ENCODE measurements at regions not wholly inside any gene's neighbourhood (a gene's known extent, or its start where the extent isn't known, plus 50 kb on each side); places are given as distances from the start of the nearest gene placed in this dataset.
A peak's percentile ranks its signal among the peaks of the same experiment; 100 is the strongest.

DNA sequence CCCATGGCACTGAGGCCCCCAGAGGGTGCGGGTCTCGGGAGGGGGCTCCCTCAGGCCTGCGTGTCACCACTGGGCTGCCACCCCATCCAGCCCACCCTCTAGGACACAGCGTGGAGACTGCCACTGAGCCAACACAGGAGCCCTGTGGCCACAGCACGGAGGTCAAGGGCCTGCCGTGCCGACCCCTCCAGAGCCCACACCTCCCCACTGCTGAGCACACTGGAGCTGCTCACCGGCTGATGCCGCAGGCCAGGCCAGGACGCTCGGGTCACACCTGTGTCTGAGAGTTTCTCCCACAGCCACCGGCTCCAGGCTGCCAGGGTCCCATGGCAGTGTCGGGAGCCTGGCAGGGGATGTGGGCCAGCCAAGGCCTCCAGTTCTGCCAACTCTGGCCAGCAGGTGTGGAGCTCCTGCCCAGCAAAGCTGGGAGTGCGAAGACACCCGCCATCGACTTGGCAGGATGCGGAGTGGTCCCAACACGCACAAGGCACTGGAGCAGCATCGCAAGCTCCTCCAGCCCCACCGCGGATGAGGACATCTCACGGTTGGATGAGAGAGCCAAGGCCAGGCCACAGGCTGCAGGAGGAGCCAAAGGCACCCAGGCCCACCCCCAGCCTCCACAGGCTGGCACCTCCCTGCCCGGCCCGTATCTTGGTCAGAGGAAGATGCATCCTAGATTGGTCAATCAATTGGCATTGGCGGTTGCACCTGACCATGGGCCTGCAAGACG lies 187.1 kb downstream of the BRD1 start:
- DNase-seq (ENCODE audit: low spot score) = no peak

DNA sequence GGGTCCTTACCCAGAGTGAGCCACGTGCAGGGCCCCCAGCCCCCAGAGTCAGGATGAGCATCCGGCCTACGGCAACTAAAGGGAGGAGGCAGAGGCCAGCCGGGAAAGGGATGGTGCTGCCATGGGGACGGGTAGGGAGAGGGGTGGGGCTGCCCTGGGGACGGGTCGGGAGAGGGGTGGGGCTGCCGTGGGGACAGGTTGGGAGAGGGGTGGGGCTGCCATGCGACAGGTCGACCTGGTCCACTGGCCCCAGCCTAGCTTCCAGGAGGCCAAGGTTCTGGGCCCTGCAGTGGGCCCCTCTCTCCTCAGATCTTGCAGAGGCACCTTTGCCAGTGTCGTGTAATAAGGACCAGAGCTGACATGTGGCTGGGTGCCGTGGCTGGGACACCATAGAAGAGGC lies 187.7 kb downstream of the BRD1 start:
- no peak for DNase-seq (ENCODE audit: low spot score)

DNA sequence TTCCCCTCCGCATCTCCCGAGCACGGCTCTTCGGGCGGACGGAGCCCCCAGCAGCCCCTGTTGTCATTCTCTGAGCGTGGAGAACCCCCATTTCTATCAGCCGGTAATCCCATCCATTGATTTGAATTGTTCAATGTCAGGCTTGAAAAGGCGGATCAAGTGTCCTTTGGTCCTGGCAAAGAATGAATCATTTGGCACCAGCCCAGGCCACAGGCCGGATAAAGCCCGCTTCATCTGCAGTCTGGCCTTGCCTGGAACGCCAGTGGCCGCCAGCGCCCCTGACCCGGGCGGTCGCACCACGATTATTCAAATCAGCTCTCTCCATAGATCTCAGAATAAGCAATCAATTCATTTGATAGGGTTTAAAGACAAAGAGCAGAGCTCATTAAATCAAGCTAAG lies 188.9 kb downstream of the BRD1 start:
- peak; percentile 55 for DNase-seq (ENCODE audit: low spot score)

DNA sequence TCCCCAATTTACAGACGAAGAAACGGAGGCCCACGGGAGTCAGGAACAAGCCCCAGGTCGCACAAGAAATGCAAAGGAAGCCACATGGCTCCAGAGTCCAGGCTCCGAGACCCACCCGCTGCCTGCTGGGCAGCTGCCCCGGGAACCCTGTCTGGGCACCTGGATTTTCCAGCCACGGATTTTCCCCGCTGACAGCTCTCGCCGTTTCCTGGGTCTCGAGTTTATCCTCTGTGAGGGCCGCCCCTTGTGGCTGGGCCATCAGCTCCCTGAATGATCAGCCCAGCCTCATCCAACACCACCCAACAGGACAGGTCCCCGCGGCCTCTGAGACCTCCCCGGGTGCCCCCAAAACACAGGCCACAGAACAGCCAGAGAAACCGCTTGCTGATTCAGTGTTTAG lies 189.7 kb downstream of the BRD1 start:
- DNase-seq (ENCODE audit: low spot score) = no peak

DNA sequence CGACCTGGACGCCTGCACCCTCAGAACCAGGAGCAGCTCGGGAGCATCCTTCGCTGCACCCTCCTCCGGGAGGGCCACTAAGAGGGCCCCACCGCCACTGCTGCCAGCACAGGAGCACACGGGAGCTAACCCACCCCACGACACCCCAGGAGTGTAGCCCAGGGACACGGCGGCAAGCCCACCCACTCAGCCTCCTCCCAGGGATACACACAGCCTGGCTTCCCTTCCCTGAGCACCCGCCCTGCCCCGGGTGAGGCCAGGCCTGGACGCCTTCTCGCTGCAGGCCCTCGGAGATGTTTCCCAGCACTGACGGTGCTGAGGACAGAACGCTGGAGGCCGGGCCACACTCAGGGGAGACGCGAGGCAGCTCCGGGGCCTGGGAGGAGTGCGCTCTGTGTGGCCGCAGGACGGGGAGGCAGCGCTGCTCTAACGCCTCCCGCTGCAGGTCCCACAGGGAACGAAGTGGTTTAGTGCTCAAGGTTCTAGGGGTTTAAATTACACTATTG lies 190.4 kb downstream of the BRD1 start:
- DNase-seq (ENCODE audit: low spot score) = no peak

DNA sequence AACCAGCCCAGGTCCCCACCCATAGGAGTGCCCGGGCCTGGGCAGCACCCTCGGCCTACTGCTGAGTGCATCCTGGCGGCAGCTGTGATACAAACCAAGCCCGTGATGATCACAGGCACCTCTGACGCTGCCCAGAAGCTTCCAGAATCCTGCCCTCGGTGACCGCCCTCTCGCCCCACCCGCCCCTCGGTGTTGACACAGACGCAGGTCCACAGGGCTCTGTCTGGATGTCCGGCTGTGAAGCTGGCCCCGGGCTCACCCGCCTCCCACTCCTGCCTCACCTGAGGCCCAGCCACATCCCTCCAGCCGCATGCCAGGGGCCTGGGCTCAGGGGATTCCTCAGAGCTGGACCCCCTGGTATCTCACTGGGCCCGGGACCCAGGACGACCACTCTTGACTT lies 191.0 kb downstream of the BRD1 start:
- no peak for DNase-seq (ENCODE audit: low spot score)

DNA sequence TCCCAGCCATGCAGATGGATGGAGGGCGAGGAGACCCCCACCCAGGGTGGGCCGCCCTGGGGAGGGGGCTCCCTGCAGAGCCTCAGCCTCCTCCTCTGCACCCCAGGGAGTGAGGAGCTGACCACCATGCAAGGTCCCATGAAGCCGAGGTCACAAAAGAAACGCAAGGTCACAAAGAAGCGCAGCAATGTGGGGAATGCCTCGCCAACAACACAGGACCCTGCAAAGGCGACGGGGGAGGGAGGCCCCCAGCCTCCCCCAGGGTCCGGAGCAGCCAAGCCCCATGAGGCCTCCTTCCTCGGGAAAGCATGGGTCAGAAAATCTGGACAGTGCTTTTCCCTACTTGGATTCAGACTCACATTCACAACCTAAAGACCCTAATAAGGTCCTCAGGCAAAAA lies 191.5 kb downstream of the BRD1 start:
- DNase-seq (ENCODE audit: low spot score) = no peak

DNA sequence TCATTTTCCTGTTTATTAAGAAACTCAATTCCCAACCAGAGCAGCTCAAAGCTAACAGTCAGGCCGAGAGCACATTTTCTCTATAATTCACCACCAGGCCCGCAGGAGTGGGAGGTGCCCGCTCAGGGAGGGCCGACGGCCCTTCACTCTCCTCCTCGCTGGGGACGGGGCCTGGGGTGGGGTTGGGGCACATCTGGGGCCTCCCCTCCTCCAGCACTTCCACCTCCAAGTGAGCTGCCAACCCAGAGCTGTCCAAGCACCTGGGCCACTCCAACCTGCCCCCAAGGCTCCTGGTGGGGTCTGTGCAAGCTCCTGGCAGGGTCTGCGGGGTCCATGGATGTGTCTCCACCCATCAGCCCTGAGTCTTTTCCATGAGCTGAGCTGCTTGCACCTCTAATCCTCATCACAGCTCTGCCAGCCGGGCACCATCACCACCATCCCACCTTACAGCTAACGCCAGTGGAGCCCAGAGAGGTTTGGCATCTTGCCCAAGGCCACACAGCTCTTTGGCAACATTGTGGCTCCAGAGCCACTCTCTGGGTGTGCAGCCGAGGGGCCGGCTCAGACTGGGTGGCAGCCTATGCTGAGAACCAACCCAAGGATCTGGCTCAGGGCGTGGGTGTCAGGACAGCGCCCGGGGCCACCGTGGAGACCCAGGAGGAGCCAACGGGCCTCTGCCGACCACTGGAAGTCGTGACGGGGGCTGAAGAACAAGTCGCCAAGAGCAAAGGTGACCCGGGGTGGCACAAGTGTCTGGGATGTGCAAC lies 193.5 kb downstream of the BRD1 start:
- no peak for DNase-seq (ENCODE audit: low spot score)

DNA sequence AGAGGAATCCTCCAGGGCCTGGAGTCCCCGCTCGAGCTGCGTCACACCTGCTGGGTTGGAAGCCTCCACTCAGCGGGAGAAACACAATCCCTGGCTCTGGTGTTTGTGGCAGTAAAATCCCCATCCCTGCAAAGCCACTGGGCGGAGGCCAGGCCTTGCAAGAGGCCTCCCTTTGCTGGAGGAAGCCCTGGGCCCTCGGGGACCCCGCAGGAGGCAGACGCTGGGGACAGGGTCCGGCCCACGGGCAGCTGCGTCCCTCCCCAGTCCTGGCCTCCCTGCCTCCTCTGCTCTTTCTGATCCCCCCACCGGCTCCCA lies 194.7 kb downstream of the BRD1 start:
- no peak for DNase-seq (ENCODE audit: low spot score)

DNA sequence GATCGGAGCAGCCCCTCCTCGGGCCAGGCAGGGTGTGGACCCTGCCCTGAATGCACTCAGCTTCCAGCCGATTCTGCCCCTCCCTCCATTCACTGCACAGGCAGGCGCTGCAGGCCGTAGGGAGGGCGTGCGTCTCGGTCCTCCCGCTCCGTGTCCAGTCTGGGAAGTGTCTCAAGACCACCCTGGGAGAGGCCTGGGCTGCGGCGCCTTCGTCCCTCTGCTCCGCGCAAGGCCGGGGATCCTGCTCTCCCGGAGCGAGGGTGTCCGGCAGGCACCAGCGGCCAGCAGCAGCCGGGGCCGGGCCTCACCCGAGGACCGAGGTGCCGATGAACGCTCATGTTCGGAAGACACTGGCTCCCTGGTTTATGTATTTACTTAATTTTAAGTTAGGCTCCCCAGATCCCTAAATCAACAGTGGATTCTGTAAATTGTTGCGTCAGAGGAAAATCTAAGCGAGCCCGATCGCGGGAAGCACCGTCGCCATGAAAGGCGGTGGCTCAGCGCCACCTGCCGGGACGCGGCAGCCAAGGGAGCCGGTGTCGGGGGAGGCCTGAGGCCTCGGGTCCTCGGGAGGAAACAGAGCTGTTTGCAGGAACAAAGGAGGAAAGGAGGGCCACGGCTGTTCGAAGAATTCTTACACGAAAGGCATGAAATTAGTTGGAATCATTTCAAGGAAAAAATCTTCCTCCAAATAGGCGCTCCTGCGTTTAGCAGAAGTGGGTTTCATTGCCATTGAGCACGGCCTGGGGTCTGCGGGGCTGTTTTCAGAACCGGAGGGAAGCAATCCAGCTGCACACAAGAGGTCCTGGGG lies 195.3 kb downstream of the BRD1 start:
- DNase-seq (ENCODE audit: low spot score) = peak; percentile 77

DNA sequence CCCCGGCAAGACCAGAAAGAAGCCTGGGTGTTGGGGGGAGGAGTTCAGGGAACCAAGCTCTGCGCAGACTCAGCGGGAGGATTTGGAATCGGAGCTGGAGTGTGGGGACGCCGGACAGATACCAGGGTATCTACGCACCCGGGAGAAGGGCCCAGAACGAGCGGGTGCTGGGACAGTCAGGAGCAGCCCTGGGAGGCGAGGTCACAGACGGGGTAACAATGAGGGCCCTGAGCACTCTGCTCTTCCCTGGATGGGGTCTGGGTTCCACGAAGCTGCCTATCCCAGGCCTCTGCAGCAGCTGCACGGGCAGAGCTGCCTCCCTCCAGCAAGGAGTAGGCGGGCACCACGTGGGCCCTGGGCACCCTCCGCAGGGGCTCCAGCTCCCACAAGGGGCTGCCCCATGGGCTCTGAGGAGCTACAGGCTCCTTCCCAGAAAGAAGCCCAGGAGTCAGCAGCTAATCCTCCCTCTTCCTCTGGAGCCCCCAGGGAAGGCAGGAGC lies 197.2 kb downstream of the BRD1 start:
- no peak for DNase-seq (ENCODE audit: low spot score)

DNA sequence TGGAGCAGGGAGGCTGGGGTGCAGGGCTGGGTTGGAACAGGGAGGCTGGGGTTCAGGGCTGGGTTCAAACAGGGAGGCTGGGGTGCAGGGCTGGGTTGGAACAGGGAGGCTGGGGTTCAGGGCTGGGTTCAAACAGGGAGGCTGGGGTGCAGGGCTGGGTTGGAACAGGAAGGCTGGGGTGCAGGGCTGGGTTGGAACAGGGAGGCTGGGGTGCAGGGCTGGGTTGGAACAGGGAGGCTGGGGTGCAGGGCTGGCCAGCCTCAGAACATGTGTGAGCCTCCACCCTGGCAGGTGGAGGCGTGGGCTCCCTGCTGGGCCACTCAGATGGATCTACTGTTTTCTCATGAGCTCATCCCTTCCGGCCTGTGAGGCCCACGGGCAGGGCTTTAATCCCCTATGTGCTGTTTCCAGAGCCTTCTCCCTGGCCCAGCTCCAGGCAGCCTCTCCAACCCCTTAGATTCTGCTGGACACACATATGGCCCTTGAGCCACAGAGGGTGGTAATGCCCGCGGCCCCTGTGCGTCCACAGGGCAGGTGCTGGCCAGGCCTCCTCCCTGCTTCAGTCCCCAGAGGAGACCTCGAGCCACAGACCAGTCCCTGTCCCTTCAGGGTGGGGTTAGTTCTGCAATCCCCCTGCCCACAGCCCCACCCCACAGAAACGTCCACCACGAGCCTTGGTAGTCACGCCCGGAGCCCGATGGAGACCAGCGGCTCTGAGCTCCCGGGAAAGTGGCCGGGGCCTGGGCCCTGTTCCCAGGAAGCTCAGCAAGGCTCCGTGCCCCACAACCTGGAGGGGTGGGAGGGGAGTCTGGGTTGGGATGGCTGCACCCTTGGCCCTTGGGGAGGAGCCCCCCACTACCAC lies 197.9 kb downstream of the BRD1 start:
- no peak for DNase-seq (ENCODE audit: low spot score)

DNA sequence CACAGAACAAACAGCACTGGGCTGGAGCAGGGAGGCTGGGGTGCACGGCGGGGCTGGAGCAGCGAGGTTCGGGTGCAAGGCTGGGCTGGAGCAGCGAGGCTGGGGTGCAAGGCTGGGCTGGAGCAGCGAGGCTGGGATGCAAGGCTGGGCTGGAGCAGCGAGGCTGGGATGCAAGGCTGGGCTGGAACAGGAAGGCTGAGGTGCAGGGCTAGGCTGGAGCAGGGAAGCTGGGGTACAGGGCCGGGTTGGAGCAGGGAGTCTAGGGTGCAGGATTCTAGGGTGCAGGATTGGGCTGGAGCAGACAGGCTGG lies 198.5 kb downstream of the BRD1 start:
- DNase-seq (ENCODE audit: low spot score) = no peak

DNA sequence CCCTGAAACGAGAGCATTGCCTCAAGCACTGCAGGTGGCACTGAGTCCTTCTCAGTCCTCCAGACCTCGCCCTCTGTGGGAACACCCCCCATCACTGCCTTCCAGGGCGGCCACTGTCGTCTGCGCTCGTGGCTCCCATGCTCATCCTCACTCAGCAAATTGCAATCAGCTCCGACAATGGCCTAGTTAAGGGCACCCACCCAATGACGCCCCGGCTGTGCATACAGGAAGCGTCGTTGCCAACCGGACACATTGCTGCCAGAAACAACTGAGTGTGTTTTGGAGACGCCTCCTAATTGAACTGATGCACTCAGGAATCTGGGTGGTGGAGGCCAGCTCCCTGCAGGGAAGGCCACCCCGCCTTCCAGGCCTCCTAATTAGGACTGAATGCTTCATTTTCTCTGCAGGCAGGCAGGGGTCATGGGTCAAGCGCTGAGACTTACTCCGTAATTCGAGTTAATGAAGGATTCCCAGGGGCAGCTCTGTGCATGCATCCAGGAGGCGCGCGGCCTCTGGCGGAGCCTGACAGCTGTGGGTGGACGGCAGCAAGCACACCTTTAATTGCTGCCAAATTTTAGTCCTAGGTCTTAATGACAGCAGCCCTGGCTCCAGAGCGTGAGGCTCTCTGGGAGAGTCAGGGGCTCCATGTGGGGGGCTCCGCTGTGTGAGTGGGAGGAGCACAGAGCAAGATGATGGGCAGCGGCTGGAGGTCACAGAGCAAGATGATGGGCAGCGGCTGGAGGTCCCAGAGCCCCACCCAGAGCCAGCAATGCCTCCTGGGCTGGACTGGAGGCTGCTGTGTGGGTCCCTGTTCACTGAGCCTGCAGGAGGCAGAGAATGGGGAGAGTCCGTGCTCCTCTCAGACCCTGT lies 199.0 kb downstream of the BRD1 start:
- DNase-seq (ENCODE audit: low spot score) = no peak

DNA sequence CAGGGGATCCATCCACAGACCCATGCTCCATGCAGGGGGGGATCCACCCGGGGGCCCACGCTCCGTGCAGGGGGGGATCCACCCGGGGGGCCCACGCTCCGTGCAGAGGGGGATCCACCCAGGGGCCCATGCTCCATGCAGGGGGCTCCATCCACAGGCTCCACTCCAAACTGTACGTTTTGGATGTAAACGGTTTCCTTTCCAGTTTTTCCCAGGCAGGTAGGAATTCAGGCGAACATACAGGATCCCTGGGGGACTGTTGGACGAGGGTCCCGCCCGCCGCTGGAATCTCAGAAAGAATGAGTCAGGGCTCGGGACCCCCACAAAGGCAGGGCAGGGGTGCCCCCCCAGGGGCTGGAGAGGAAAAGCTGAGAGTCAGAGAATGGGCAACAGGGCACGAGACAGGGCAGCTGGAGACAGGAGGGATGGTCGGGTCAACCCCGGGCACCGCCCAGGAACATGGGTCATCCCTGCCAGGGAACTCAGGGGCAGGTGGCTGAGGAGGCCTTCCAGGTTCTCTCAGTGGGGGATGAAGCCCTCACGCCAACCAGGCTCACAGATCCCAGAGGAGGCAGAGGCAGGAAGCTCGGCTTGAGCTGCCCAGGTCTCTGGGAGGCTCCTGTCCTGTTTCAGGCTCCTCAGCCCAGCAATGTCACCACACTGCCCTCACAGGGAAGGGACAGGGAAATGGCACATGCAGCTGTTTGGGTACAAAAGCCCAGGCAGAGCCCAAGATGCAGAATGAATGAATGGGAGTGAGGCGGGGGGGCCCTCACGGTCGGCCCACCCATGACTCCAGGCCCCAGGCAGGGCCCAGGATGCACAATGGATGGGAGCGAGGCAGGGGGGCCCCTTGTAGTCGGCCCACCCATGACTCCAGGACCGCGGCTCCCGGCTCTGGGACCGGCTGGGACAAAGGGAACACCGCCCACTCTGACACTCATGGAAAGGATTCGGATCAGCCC lies 200.2 kb downstream of the BRD1 start:
- no peak for DNase-seq (ENCODE audit: low spot score)

DNA sequence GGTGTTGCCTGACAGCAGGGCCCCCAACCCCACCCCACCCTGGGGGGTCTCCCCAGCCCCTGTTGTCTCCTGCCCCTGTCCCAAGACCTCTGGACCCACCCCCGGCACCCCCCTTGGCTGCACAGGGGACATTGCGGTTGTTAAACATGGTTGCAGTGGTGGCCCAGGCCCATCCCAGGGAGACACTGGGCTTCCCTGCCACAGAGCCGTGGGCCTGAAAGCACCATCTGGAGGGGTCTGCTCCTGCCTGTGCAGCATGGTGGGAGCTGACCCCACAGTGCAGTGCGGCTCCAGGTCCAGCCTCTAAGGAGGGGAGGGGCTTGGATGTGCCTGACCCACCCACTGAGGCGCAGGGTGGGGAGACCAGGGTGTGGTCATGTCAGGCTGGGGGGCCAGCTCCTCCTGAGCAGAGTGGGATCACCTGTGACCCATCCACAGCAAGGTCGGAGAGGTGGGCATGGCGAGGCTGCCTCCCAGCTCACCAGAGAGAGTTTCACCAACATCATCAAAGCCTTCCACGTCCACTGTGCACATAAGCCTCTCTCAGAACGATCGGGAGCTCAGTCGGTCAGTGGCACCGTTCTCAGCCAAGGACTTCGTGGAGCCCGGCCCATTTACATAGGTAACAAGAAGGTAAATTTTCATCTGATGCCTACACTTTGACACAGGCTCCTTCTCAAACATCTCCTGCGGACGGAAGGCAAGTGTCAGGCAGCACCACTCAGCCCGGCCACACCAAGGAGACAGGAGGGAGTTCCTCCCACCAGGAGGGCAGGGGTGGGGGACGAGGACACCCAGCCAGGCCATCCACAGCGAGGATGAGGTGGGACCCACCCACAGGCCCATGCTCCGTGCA lies 201.1 kb downstream of the BRD1 start:
- no peak for DNase-seq (ENCODE audit: low spot score)

DNA sequence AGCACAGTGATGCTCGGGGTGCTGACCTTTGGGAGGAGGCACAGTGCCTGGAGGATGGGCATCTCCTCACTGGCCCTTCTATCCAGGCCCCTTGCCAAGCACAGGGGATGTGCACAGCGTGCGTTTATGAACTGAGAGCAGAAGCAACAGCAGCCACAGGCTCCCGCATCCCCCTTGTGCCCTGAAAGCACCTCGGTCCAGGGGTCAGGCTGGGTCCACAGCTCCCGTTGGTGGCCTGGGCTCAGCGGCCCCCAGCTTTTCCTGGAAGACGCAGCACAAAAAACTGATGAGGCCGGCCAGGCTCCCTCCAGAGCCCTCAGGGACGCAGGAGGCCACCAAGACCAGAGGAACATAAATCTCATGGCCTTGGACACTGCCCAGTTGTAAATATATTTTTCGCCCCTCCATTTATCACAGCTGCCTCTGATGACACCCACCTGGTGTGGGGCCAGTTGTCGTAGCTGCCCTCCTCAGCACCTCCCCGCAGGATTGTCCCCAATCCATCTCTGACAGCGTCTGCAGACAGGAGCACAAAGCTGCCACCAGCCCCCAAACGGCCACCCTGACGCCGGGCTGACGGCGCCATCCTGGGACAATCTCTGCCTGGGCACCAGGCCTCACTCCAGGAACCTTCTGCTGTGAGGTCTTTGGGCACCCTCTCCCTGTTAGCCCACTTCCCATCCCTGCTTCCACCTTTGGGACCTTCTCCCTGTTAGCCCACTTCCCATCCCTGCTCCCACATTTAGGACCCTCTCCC lies 203.1 kb downstream of the BRD1 start:
- no peak for DNase-seq (ENCODE audit: low spot score)

DNA sequence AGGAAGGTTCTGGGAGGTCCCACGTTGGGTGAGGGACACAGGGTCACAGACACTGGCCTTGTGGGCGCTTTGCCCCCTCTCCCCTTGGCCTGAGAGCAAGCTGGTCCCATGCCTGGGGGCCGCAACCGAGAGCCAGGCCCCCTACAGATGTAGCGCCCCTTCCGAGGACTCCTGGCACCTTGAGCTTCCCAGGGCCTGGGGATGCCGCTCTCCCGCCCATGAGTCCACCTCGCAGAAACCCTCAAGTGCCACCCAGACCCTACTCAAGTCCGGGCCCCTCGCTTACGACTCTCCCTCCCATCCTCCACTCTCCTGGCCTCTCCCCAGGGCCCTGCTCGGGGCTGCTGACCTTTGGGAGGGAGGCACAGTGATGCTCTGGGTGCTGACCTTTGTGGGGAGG lies 204.0 kb downstream of the BRD1 start:
- no peak for DNase-seq (ENCODE audit: low spot score)
